Activated naive CD4-positive, alpha-beta T cell treated with anti-CD3 and anti-CD28 coated beads, Interleukin-2, amount 50 U/mL, for 16 hours (primary cell): ENCODE measurements at regions not wholly inside any gene's neighbourhood (a gene's known extent, or its start where the extent isn't known, plus 50 kb on each side); places are given as distances from the start of the nearest gene placed in this dataset.
A peak's percentile ranks its signal among the peaks of the same experiment; 100 is the strongest.
"Not testable (repeated sequence)": the region's sequence is repeated elsewhere in the genome, so short reads cannot be mapped to it uniquely, and the experiment has no call there.

Experiments
- DNase-seq: peaks from one replicate; pipeline ENCODE4 v3.0.0-alpha.2; 2020

- DNase-seq, result not testable (repeated sequence)
Measured at GRCh38 chr15:20056871-20057270, 484.7 kb downstream of the GOLGA6L6 start.

- not testable (repeated sequence) for DNase-seq
Measured at GRCh38 chr15:20055921-20056320, 485.7 kb downstream of the GOLGA6L6 start.

GRCh38 chr15:20048189-20048588 lies 493.4 kb downstream of the GOLGA6L6 start:
- peak; percentile 8 for DNase-seq

GRCh38 chr15:20045165-20045564 lies 496.4 kb downstream of the GOLGA6L6 start:
- not testable (repeated sequence) for DNase-seq

GRCh38 chr15:20040691-20041090 lies 500.9 kb downstream of the GOLGA6L6 start:
- DNase-seq, result not testable (repeated sequence)

GRCh38 chr15:20025040-20025439 lies 516.6 kb downstream of the GOLGA6L6 start:
- not testable (repeated sequence) for DNase-seq

GRCh38 chr15:20022349-20022748 lies 519.3 kb downstream of the GOLGA6L6 start:
- not testable (repeated sequence) for DNase-seq

DNA sequence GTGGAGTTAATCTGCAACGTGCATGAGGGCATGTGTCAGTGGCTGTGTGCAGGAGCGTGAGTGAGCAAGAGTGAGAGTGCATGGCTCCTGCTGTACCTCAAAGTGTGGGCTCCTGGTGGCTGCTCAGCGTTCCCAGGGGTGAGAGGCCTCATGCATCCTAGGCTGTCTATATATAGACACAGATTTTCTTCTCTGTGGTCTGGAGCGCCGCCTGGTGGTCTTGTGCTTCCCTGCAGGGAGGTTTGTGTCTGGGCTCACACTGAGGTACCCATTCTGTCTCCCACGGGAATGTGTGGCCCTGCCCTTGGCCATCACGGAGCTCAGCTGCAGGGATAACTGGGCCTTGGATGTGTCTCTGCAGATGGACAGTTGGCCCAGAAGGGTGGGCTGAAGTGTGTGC lies 520.2 kb downstream of the GOLGA6L6 start:
- not testable (repeated sequence) for DNase-seq

GRCh38 chr15:20020588-20020987 lies 521.0 kb downstream of the GOLGA6L6 start:
- not testable (repeated sequence) for DNase-seq

- DNase-seq, result not testable (repeated sequence)
Measured at GRCh38 chr15:20019758-20020157, 521.8 kb downstream of the GOLGA6L6 start.

DNA sequence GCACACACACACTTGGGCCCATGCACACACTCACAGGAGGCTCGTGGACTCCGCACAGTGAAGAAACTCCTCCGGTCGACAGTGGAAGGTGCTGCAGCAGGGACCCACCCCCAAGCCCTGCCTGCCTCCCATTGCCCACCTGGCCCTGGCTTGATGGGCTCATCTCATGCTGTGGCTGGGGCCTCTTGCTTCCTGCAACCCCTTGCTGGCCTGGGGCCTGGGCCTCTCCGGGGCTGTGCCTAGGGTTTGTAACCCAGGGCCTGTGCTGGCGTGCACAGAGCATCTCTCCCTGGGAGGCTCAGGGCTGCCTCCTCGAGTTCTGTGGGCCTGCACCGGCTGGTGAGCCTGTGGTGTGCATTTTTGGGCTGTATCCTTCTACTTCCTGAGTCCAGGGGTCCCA lies 524.0 kb downstream of the GOLGA6L6 start:
- DNase-seq, result not testable (repeated sequence)

- not testable (repeated sequence) for DNase-seq
Measured at GRCh38 chr15:20016941-20017340, 524.7 kb downstream of the GOLGA6L6 start.

GRCh38 chr15:20012837-20013236 lies 528.8 kb downstream of the GOLGA6L6 start:
- DNase-seq, result not testable (repeated sequence)

GRCh38 chr15:20010759-20011158 lies 530.8 kb downstream of the GOLGA6L6 start:
- DNase-seq, result not testable (repeated sequence)

DNA sequence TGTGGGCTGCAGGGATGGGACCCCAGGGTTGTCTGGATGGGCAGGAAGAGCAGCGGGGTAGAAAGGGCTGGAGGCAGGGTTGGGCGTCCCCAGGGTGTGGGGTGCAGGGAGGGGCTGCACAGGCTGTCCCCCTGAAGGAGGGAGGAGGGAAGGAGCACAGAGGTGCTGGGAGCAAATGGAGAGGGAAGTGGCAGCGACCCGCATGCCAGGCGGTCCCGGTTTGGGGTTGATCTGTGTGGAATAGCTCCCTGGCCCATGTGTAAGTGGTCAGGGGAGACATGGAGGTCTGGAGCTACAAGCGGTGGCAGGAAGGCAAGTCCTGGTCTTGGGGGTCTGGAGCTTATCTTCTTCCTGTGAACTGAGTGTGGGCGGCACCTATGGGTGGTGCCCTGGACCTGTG lies 532.0 kb downstream of the GOLGA6L6 start:
- DNase-seq, result not testable (repeated sequence)

DNA sequence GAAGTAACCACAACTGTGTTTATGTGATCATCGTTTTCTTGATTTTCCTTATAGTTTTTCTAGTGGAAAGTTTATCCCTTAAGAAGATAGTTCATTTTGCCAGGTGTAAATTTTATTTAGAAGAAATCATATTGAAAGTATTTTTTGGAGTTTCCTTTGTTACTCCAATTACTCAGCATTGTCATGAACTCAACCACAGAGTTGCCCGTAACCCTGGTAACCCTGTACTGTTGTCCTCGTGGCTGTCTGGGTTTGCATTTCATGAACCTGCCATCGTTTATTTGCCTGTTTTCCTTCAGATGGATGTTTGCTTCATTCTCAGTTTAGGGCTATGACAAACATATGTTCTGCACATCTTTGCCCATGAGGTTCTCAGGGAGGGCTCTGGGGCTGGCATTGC lies 534.3 kb downstream of the GOLGA6L6 start:
- not testable (repeated sequence) for DNase-seq

DNA sequence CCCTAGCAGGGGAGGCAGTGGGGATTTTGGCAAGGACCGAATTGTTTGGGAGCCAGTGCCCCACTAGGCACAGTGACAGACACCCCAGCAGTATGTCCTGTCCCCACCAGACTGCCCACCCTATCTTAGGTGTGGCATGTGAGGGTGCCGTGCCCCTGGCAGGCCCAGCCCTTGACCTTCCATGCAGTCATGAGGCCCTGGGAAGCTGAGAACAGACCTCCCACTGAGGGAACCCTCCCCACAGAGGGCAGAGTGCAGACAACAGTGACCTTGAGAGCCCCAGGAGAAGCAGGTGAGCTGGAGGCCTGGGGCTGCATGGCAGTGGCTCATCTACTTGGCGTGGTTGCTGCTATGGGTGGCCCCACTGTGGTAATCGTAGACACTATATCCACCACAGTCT lies 538.1 kb downstream of the GOLGA6L6 start:
- DNase-seq, result not testable (repeated sequence)

DNA sequence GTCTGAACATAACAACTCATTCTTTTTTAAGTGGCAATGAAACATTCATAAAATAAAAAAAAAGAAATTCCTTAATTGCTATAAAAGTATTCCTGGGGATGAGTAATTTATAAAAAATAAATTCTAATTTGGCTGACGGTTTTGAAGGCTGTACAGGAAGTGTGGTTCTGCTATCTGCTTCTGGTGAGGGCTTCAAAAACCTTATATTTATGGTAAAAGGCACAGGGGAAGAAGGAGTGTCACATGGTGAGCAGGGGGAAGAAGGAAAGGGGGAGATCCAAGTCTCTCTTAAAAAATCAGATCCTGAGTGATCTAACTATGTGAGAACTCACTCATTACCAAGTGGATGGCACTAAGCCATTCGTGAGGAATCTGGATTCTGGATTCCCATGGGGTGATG lies 539.0 kb downstream of the GOLGA6L6 start:
- DNase-seq, result not testable (repeated sequence)

- not testable (repeated sequence) for DNase-seq
Measured at GRCh38 chr15:19996574-19997194, 544.9 kb downstream of the GOLGA6L6 start.

- not testable (repeated sequence) for DNase-seq
Measured at GRCh38 chr15:19995296-19995695, 546.3 kb downstream of the GOLGA6L6 start.

DNA sequence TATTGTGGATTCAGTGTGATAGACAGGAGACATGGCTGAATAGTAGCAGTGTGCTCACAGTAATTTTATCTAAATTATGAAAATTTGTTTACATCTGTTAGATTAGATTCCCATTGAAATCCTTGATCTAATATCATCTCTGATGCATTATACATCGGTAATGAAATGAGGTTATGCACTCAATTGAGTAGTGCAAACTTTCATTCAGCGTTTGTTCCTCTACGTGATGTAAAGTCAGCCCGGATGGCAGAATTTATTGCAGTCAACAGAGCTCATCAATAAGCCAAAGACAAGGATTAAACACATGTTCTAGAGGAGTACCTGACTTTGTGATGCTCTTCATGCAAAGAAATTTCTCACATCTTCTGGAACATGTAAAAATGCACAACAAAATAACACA lies 549.2 kb downstream of the GOLGA6L6 start:
- no peak for DNase-seq

DNA sequence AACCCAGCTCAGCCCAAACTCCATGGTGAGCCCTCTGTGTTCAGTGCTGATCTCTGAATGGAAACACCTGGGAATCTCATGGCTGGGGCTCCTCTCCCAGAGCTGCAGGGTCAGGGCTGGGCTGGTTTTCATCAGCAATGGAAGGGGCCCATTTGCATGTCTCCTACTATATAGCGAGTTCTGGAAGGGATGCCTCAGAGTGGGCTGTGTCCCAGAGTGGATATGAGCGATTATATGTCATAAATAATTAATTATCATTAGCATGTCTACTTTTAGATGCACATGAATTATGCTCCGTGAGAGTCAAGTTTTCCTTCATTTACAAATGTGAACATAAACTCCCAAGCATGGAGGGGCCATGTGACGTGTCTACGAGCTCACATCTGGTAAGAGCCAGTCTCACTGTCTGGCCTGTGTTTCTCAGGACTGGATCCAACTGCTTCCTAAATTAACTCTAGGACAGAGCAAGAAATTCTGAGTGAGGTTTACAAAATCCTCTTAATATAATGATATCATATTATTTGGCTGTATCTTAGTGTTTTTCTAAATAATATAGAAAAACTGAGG lies 553.4 kb downstream of the GOLGA6L6 start:
- no peak for DNase-seq

- no peak for DNase-seq
Measured at GRCh38 chr15:19987389-19988048, 554.1 kb downstream of the GOLGA6L6 start.

DNA sequence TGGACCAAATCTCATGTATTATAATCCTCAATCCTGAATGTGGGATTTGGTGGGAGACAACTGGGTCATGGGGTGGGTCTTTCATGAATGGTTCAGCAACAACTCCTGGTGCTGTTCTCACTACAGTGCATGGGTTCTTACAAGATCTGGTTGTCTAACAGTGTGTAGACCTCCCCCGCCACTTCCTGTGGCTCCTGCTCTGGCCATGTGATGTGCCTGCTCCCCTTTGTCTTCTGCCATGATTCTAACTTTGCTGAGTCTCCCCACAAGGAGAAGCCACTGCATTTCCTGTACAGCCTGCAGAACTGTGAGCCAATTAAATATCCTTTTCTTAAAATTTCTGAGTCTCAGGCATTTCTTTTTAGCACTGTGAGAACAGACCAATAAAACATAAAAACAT lies 557.5 kb downstream of the GOLGA6L6 start:
- DNase-seq, result no peak
